A673 (cell line): ENCODE measurements at regions not wholly inside any gene's neighbourhood (a gene's known extent, or its start where the extent isn't known, plus 50 kb on each side); places are given as distances from the start of the nearest gene placed in this dataset.

Source experiments
- BruUV-seq: library from RNA; stranded (reverse); fragments of 400-500 nt; replicated peaks from 2 replicates; lab custom pipeline; 2021; lab: Mats Ljungman, UMichigan
- CTCF ChIA-PET: fragments of 300-600 bp; sonication (Branson Sonifier 250); formaldehyde crosslinking; loops from one replicate; lab custom pipeline; 2022; ENCODE audit warnings: antibody characterized with exemption; lab: Charles Lee
- POLR2A ChIA-PET: fragments of 300-600 bp; sonication (Branson Sonifier 250); formaldehyde crosslinking; loops from one replicate; lab custom pipeline; 2022; ENCODE audit warnings: antibody characterized with exemption; ENCODE audit not compliant: low non-redundant PET; lab: Charles Lee
- DNase-seq: peaks from one replicate; pipeline ENCODE4 v3.0.0-alpha.2; 2015; ENCODE audit warnings: low spot score
- H3K27ac ChIP-seq: fragments of 200-600 bp; sonication (generic); 2 replicates; pipeline ENCODE4 v1.5.1; 2016; ENCODE audit warnings: mixed run types, low read depth, mild to moderate bottlenecking, mixed read lengths, antibody characterized with exemption, low read length; ENCODE audit not compliant: poor library complexity, severe bottlenecking
- H3K27me3 ChIP-seq: fragments of 200-600 bp; sonication (generic); replicated peaks from 2 replicates; pipeline ENCODE4 v1.6.1; 2017; ENCODE audit warnings: mixed run types, low read depth, mild to moderate bottlenecking, mixed read lengths, antibody characterized with exemption, low read length; ENCODE audit not compliant: insufficient read depth, poor library complexity
- H3K36me3 ChIP-seq: fragments of 200-600 bp; sonication (generic); 2 replicates; pipeline ENCODE4 v1.6.1; 2016; ENCODE audit warnings: mixed run types, mild to moderate bottlenecking, mixed read lengths, antibody characterized with exemption, low read length; ENCODE audit not compliant: insufficient read depth, poor library complexity, severe bottlenecking
- H3K4me1 ChIP-seq: fragments of 200-600 bp; sonication (generic); 2 replicates; pipeline ENCODE4 v1.6.1; 2017; ENCODE audit warnings: mixed run types, mild to moderate bottlenecking, mixed read lengths, antibody characterized with exemption, low read length; ENCODE audit not compliant: insufficient read depth, poor library complexity, severe bottlenecking
- H3K4me3 ChIP-seq: fragments of 200-600 bp; sonication (generic); 2 replicates; pipeline ENCODE4 v1.5.1; 2016; ENCODE audit warnings: low read depth, mixed run types, mild to moderate bottlenecking, mixed read lengths, low read length; ENCODE audit not compliant: poor library complexity, severe bottlenecking
- H3K9me3 ChIP-seq: fragments of 200-600 bp; sonication (generic); 2 replicates; pipeline ENCODE4 v1.6.1; 2016; ENCODE audit warnings: mixed run types, low read depth, mild to moderate bottlenecking, mixed read lengths, antibody characterized with exemption, low read length; ENCODE audit not compliant: poor library complexity, severe bottlenecking
- EZH2 ChIP-seq: fragments of 200-600 bp; sonication (generic); IDR thresholded peaks from 2 replicates; pipeline ENCODE4 v1.6.1; 2017; ENCODE audit warnings: borderline replicate concordance, low read depth, mild to moderate bottlenecking, mixed read lengths, antibody characterized with exemption, low read length; ENCODE audit not compliant: poor library complexity, severe bottlenecking
- intact Hi-C: fragments of 100-400 bp; cut with micrococcal nuclease; formaldehyde crosslinking; loops from one replicate; pipeline ENCODE4 v1.10.0; 2022; ENCODE audit not compliant: unreplicated experiment
- TF ChIP-seq, protein P1 (sequence below): fragments of 300-800, 200-600 bp; sonication (generic); conservative IDR thresholded peaks from 2 replicates; pipeline ENCODE4 v1.5.1; 2017; ENCODE audit warnings: low read depth, mild to moderate bottlenecking, antibody characterized with exemption, low read length, moderate library complexity, mixed read lengths

DNA sequence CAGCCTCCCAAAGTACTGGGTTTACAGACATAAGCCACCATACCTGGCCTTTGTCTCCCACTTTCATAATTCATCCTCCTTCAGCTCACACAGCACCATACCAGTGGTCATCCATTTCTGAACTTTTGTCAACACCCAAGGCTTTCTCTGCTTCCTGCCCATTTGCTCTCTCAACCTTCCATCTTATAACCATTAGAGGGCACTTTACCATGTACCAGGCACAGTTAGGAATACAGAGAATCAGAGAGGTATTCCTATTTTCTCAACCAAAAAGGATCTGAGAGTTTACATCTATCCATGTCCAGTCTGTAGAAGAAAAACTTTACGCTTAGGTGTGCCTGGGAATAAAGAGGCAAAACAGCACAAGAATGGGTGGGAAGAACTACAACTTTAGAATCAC is 397.6 kb downstream of the BUD13 start:
- intact Hi-C loops, result no loop called here
- H3K9me3 ChIP-seq, result no peaks in the 10 kb centered on the region
- H3K27me3 ChIP-seq, result peaks cover 7% of the 10 kb centered on the region
- ChIA-PET POLR2A (no interaction called here), CTCF (interaction anchor here (0.6 kb wide), 1 partner anchor 40 kb away, joined by 9 read pairs; no protein-coding TSS in a partner anchor)
- H3K36me3 ChIP-seq, result no peaks in the 10 kb centered on the region
- no peaks in the 10 kb centered on the region for H3K4me1 ChIP-seq
- DNase-seq, result no peak
- no peak overlapping the region for H3K27ac ChIP-seq
- TF ChIP-seq, protein P1, sequence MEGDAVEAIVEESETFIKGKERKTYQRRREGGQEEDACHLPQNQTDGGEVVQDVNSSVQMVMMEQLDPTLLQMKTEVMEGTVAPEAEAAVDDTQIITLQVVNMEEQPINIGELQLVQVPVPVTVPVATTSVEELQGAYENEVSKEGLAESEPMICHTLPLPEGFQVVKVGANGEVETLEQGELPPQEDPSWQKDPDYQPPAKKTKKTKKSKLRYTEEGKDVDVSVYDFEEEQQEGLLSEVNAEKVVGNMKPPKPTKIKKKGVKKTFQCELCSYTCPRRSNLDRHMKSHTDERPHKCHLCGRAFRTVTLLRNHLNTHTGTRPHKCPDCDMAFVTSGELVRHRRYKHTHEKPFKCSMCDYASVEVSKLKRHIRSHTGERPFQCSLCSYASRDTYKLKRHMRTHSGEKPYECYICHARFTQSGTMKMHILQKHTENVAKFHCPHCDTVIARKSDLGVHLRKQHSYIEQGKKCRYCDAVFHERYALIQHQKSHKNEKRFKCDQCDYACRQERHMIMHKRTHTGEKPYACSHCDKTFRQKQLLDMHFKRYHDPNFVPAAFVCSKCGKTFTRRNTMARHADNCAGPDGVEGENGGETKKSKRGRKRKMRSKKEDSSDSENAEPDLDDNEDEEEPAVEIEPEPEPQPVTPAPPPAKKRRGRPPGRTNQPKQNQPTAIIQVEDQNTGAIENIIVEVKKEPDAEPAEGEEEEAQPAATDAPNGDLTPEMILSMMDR, result no peak
- TF ChIP-seq EZH2, result no peak
- no TSS peak for BruUV-seq
- H3K4me3 ChIP-seq, result no peak overlapping the region

DNA sequence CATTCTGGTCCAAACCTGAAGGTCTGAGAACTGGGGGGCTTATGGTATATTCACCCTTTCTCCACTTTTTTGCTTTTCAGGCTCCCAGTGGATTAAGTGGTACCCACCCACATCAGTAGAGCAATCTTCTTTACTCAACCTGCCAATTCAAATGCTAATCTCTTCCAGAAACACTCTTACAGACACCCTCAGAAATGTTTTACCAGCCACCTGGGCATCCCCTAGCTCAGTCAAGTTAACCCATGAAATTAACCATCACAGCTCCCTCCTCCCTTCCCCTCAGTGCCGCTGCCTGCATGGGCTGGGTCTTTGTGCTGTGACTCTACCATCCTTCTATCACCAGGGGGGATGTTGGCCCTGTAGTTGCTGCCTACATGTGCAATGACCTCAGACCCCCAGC is 398.7 kb downstream of the BUD13 start:
- H3K4me1 ChIP-seq, result no peaks in the 10 kb centered on the region
- ChIA-PET POLR2A (no interaction called here), CTCF (no interaction called here)
- no peaks in the 10 kb centered on the region for H3K9me3 ChIP-seq
- no TSS peak for BruUV-seq
- no peak overlapping the region for H3K27ac ChIP-seq
- peaks cover 7% of the 10 kb centered on the region for H3K27me3 ChIP-seq
- intact Hi-C loops, result no loop called here
- H3K4me3 ChIP-seq, result no peak overlapping the region
- no peak for TF ChIP-seq EZH2
- TF ChIP-seq, protein P1, result no peak
- no peaks in the 10 kb centered on the region for H3K36me3 ChIP-seq
- no peak for DNase-seq

DNA sequence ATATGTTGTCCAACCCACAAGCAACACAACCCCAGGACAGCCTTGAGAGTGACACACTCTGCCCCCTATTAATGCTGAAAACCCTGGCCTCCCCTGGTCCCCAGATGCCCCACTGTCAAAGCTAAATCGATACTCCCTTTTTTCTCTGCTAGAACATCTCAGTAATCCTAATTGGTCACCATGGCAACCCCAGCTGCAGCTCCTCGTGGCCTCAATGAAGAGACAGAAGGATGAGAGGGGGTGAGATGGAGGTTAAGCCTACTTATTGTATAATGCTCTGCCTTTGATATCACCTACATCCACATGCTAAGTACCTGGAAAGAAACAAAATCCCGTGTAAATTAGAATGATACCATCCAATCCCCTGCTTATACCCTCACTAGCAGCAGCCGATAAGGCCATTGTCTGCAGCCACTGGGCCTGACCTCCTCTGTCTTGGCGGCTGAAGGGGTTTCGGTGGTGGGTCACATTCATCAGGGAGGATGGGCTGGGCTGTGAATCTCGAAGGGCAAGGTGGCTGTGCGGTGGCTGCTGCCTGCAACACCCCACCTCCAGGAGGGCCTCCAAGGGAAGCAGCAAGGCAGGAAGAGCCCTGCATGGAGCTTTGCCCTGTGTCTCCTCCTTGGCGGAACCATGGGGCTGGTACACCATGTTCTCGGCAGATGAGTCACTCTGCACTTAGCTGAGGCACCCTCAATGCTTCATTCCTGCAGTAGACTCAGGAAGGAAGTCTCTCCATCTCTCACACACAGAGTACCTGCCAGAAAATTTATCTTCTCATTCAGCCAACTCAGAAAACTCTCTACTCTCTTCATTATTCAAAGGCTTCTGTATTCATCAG is 399.5 kb downstream of the BUD13 start:
- CTCF ChIA-PET, result no interaction called here
- POLR2A ChIA-PET, result no interaction called here
- BruUV-seq, result no TSS peak
- TF ChIP-seq EZH2, result no peak
- TF ChIP-seq, protein P1, result no peak
- DNase-seq, result no peak
- Histone ChIP-seq H3K4me3 (no peak overlapping the region), H3K9me3 (no peaks in the 10 kb centered on the region), H3K27ac (no peak overlapping the region), H3K27me3 (peaks cover 9% of the 10 kb centered on the region), H3K4me1 (no peaks in the 10 kb centered on the region), H3K36me3 (no peaks in the 10 kb centered on the region)
- intact Hi-C loops, result no loop called here
